Gastrocnemius medialis (tissue), 4 donors: ENCODE measurements at regions not wholly inside any gene's neighbourhood (a gene's known extent, or its start where the extent isn't known, plus 50 kb on each side); places are given as distances from the start of the nearest gene placed in this dataset.

Source experiments
- POLR2A ChIP-seq, 2 donors: fragments of 450-650 bp; IDR thresholded peaks; one replicate each; pipeline ENCODE4 v1.6.1; 2017; ENCODE audit warnings: antibody characterized with exemption in 2 of 2, mild to moderate bottlenecking in 2 of 2, moderate library complexity in 2 of 2
- TF ChIP-seq, protein P1 (sequence below), 5 experiments: fragments of 450-650 bp in 3 of 5; fragments of 200-600 bp in 2 of 5; sonication (generic) in 2 of 5; IDR thresholded peaks in 4 of 5; conservative IDR thresholded peaks in 1 of 5; 1 replicate in 4 of 5; 2 replicates in 1 of 5; pipeline ENCODE4 v1.5.1; 2016 to 2019; ENCODE audit warnings: antibody characterized with exemption in 5 of 5, mild to moderate bottlenecking in 3 of 5, moderate library complexity in 3 of 5

GRCh38 chr6:82066991-82067411 is 180.5 kb downstream of the IBTK start:
- TF ChIP-seq POLR2A (IDR thresholded peaks at IDR 0.05) = no peak
- TF ChIP-seq, protein P1, sequence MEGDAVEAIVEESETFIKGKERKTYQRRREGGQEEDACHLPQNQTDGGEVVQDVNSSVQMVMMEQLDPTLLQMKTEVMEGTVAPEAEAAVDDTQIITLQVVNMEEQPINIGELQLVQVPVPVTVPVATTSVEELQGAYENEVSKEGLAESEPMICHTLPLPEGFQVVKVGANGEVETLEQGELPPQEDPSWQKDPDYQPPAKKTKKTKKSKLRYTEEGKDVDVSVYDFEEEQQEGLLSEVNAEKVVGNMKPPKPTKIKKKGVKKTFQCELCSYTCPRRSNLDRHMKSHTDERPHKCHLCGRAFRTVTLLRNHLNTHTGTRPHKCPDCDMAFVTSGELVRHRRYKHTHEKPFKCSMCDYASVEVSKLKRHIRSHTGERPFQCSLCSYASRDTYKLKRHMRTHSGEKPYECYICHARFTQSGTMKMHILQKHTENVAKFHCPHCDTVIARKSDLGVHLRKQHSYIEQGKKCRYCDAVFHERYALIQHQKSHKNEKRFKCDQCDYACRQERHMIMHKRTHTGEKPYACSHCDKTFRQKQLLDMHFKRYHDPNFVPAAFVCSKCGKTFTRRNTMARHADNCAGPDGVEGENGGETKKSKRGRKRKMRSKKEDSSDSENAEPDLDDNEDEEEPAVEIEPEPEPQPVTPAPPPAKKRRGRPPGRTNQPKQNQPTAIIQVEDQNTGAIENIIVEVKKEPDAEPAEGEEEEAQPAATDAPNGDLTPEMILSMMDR (IDR thresholded peaks at IDR 0.05 in 4 of 5, conservative IDR thresholded peaks at IDR 0.05 in 1 of 5) = no peak
